ENCODE measurements at regions not wholly inside any gene's neighbourhood (a gene's known extent, or its start where the extent isn't known, plus 50 kb on each side); places are given as distances from the start of the nearest gene placed in this dataset.
A peak's percentile ranks its signal among the peaks of the same experiment; 100 is the strongest.

DNA sequence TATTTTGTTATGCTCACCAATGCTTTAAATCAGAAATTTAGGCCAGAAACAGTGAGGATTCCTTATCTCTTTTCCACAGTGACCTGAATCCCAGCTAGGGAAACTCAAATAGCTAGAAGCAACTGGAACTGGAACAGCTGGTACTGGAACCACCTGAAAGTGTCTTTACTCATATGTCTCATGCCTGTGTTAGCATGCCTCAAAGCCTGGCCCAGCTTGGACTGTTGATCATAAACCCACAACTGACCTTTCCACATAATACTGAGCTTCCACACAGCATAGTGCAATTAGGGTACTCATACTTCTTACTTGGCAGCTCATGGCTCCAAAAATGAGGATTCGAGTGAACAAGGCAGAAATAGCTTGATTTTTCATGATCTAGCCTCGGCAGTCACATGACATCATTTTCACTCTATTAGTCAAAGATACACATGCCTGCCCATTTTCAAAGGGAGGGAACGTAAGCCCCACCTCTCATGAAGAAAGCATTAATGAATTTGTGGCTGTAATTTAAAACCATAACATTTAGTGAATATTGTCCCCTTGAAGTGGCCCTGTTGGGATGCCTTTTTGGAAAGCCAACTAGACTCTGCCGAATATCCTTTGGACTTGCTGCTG lies 80.8 kb upstream of the ACSL1 start:
- Histone ChIP-seq H3K4me2 (ENCODE audit: low read depth, low read length) (no peak overlapping the region), H3K9me3 (ENCODE audit: low read length) (no peaks in the 10 kb centered on the region), H3K4me3 (replicated peaks in 1 of 3; ENCODE audit: insufficient read depth in 1 of 3, low read depth in 2 of 3, low read length in 3 of 3) (no peak overlapping the region), H3K36me3 (replicated peaks in 1 of 2; ENCODE audit: control insufficient read depth in 1 of 2, insufficient read depth in 2 of 2, low read length in 2 of 2) (no peaks in the 10 kb centered on the region), H3K27me3 (ENCODE audit: control insufficient read depth in 1 of 2, insufficient read depth in 2 of 2, low read length in 2 of 2) (no peaks in the 10 kb centered on the region), H2AFZ (ENCODE audit: low read length) (no peak overlapping the region), H3K4me1 (ENCODE audit: insufficient read depth, low read length) (no peaks in the 10 kb centered on the region), H4K20me1 (ENCODE audit: insufficient read depth, low read length) (no peaks in the 10 kb centered on the region), H3K27ac (ENCODE audit: extremely low read length, insufficient read depth, low read length) (no peak overlapping the region), H3K79me2 (ENCODE audit: insufficient read depth, low read length) (no peaks in the 10 kb centered on the region), H3K9ac (ENCODE audit: insufficient read depth, low read depth, low read length) (no peak overlapping the region)
- TF ChIP-seq POLR2A (IDR thresholded peaks at IDR 0.05; ENCODE audit: insufficient read depth in 1 of 2, low read depth in 2 of 2, low read length in 2 of 2) (no peak), KLF16 (CRISPR knock-in tag; IDR thresholded peaks at IDR 0.05) (no peak), THYN1 (CRISPR knock-in tag; IDR thresholded peaks at IDR 0.05; ENCODE audit: borderline replicate concordance, low read depth) (no peak), ZNF230 (CRISPR knock-in tag; IDR thresholded peaks at IDR 0.05) (no peak), SP4 (CRISPR knock-in tag; IDR thresholded peaks at IDR 0.05) (no peak)
- FAIRE-seq (no peak), ATAC-seq (no peak), DNase-seq (ENCODE audit: low spot score) (no peak)
- WGBS (ENCODE audit: low lambda C conversion rate) = 52% methylated on average over 4 of the region's 4 CpGs
- in situ Hi-C loops (cut with HindIII; ENCODE audit: extremely low pct_ligation_motif_present, low pct_unique_long_range_greater_than_20kb) (no loop called here), intact Hi-C loops (cut with micrococcal nuclease; ENCODE audit: unreplicated experiment) (no loop called here)
- no TSS peak for BruUV-seq (replicated peaks)
- ChIA-PET POLR2A (no interaction called here), CTCF (ENCODE audit: low intra/inter-chr PET ratio, low total read pairs) (interaction anchor here (0.7 kb wide), 1 partner anchor 160 kb away, joined by 3 read pairs; no protein-coding TSS in a partner anchor)

DNA sequence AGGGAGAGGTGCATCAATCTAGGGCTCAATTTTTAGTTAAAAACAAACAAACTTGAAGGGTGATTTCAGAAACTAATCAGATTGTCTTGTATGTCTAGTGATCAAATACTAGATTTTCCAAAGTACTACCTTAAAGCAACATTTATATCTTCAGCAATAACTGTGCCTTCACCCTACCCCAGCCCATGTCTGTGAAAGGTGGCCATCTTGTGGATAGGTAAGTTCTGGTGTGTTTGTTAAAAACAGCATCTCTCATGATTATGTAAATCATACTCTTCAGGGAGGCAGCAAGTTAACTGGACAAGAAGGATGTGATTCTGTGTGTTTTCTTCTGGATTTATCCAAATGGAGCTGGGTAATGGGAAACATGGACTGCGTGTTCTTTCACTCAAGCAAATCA lies 81.4 kb upstream of the ACSL1 start:
- ChIA-PET CTCF (ENCODE audit: low intra/inter-chr PET ratio, low total read pairs) (interaction anchor here (0.7 kb wide), 1 partner anchor 161 kb away, joined by 3 read pairs; no protein-coding TSS in a partner anchor), POLR2A (no interaction called here)
- Histone ChIP-seq H2AFZ (ENCODE audit: low read length) (no peak overlapping the region), H3K79me2 (ENCODE audit: insufficient read depth, low read length) (no peaks in the 10 kb centered on the region), H4K20me1 (ENCODE audit: insufficient read depth, low read length) (no peaks in the 10 kb centered on the region), H3K27me3 (ENCODE audit: control insufficient read depth in 1 of 2, insufficient read depth in 2 of 2, low read length in 2 of 2) (no peaks in the 10 kb centered on the region), H3K9ac (ENCODE audit: insufficient read depth, low read depth, low read length) (no peak overlapping the region), H3K4me2 (ENCODE audit: low read depth, low read length) (no peak overlapping the region), H3K27ac (ENCODE audit: extremely low read length, insufficient read depth, low read length) (no peak overlapping the region), H3K4me3 (replicated peaks in 1 of 3; ENCODE audit: insufficient read depth in 1 of 3, low read depth in 2 of 3, low read length in 3 of 3) (no peak overlapping the region), H3K9me3 (ENCODE audit: low read length) (peaks cover 2% of the 10 kb centered on the region), H3K4me1 (ENCODE audit: insufficient read depth, low read length) (no peaks in the 10 kb centered on the region), H3K36me3 (replicated peaks in 1 of 2; ENCODE audit: control insufficient read depth in 1 of 2, insufficient read depth in 2 of 2, low read length in 2 of 2) (no peaks in the 10 kb centered on the region)
- ATAC-seq (no peak), FAIRE-seq (no peak), DNase-seq (ENCODE audit: low spot score) (no peak)
- intact Hi-C loops (cut with micrococcal nuclease; ENCODE audit: unreplicated experiment) = no loop called here
- TF ChIP-seq, protein P1, sequence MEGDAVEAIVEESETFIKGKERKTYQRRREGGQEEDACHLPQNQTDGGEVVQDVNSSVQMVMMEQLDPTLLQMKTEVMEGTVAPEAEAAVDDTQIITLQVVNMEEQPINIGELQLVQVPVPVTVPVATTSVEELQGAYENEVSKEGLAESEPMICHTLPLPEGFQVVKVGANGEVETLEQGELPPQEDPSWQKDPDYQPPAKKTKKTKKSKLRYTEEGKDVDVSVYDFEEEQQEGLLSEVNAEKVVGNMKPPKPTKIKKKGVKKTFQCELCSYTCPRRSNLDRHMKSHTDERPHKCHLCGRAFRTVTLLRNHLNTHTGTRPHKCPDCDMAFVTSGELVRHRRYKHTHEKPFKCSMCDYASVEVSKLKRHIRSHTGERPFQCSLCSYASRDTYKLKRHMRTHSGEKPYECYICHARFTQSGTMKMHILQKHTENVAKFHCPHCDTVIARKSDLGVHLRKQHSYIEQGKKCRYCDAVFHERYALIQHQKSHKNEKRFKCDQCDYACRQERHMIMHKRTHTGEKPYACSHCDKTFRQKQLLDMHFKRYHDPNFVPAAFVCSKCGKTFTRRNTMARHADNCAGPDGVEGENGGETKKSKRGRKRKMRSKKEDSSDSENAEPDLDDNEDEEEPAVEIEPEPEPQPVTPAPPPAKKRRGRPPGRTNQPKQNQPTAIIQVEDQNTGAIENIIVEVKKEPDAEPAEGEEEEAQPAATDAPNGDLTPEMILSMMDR (CRISPR knock-in tag; IDR thresholded peaks at IDR 0.05) = peak; percentile 54
- TF ChIP-seq ZNF331 (CRISPR knock-in tag; IDR thresholded peaks at IDR 0.05) (no peak), STAG1 (CRISPR knock-in tag; IDR thresholded peaks at IDR 0.05) (peak; percentile 69), USF2 (IDR thresholded peaks at IDR 0.05; ENCODE audit: low read depth, low read length) (no peak), USF2 (CRISPR knock-in tag; IDR thresholded peaks at IDR 0.05; ENCODE audit: borderline replicate concordance) (no peak), SMC3 (IDR thresholded peaks at IDR 0.05; ENCODE audit: low read length) (peak; percentile 16; the same call in 1 of the 2 replicates), ZNF34 (CRISPR knock-in tag; IDR thresholded peaks at IDR 0.05; ENCODE audit: borderline replicate concordance) (no peak)
- 25% methylated on average over 1 of the region's 1 CpG for WGBS (ENCODE audit: low lambda C conversion rate)
- in situ Hi-C loops (cut with HindIII; ENCODE audit: extremely low pct_ligation_motif_present, low pct_unique_long_range_greater_than_20kb) = no loop called here
- BruUV-seq (replicated peaks) = no TSS peak

Data from HepG2 (cell line).